HG03354 (cell line): ENCODE measurements at regions not wholly inside any gene's neighbourhood (a gene's known extent, or its start where the extent isn't known, plus 50 kb on each side); places are given as distances from the start of the nearest gene placed in this dataset.

Source experiments
- ATAC-seq: cut with Tn5 transposase; IDR thresholded peaks from one replicate; pipeline ENCODE4 v1.9.1; 2021; ENCODE audit warnings: mild to moderate bottlenecking; ENCODE audit not compliant: unreplicated experiment, poor library complexity, severe bottlenecking

- no peak for ATAC-seq
Observed at GRCh38 chr6:28585335-28585734, 59.7 kb downstream of the GPX5 start.

GRCh38 chr6:28586324-28586723 is 60.6 kb downstream of the GPX5 start:
- ATAC-seq, result no peak

GRCh38 chr6:28586962-28587745 is 61.5 kb downstream of the GPX5 start:
- ATAC-seq, result peak; percentile 80

GRCh38 chr6:28587746-28588075 is 62.0 kb downstream of the GPX5 start:
- no peak for ATAC-seq

GRCh38 chr6:28588666-28589065 is 63.0 kb downstream of the GPX5 start:
- ATAC-seq, result no peak

- ATAC-seq, result peak; percentile 73
Observed at GRCh38 chr6:28589234-28589956, 63.7 kb downstream of the GPX5 start.

GRCh38 chr6:28589957-28590349 is 64.3 kb downstream of the GPX5 start:
- ATAC-seq, result no peak

GRCh38 chr6:28597217-28597835 is 71.6 kb downstream of the GPX5 start:
- ATAC-seq, result no peak

- ATAC-seq, result no peak
Observed at GRCh38 chr6:28597924-28598722, 72.4 kb downstream of the GPX5 start.

GRCh38 chr6:28598757-28599686 is 73.3 kb downstream of the GPX5 start:
- ATAC-seq, result no peak

- ATAC-seq, result no peak
Observed at GRCh38 chr6:28600245-28600644, 74.6 kb downstream of the GPX5 start.

- ATAC-seq, result no peak
Observed at GRCh38 chr6:28603891-28604290, 78.2 kb downstream of the GPX5 start.

GRCh38 chr6:28606424-28607391 is 81.0 kb downstream of the GPX5 start:
- no peak for ATAC-seq

GRCh38 chr6:28607990-28608389 is 82.3 kb downstream of the GPX5 start:
- ATAC-seq, result no peak

GRCh38 chr6:28609672-28610071 is 84.0 kb downstream of the GPX5 start:
- no peak for ATAC-seq

- no peak for ATAC-seq
Observed at GRCh38 chr6:28615616-28615954, 89.9 kb downstream of the GPX5 start.

GRCh38 chr6:28615955-28616747 is 90.5 kb downstream of the GPX5 start:
- ATAC-seq, result no peak
